ENCODE measurements at regions not wholly inside any gene's neighbourhood (a gene's known extent, or its start where the extent isn't known, plus 50 kb on each side); places are given as distances from the start of the nearest gene placed in this dataset.

GRCh38 chr7:17589671-17590070 lies 291.2 kb downstream of the AHR start:
- no peak for TF ChIP-seq CTCF (IDR thresholded peaks at IDR 0.05 in 4 of 5, conservative IDR thresholded peaks at IDR 0.05 in 1 of 5)
- TF ChIP-seq POLR2A (IDR thresholded peaks at IDR 0.05): no peak
